ENCODE measurements at regions not wholly inside any gene's neighbourhood (a gene's known extent, or its start where the extent isn't known, plus 50 kb on each side); places are given as distances from the start of the nearest gene placed in this dataset.

GRCh38 chr1:38744452-38745350 is 114.9 kb downstream of the RRAGC start (continued):
- TF ChIP-seq ATF2 (CRISPR knock-in tag; IDR thresholded peaks at IDR 0.05) = no peak
- no peak for TF ChIP-seq ZNF707 (CRISPR knock-in tag; conservative IDR thresholded peaks at IDR 0.05)
- no peak for TF ChIP-seq NFE2 (IDR thresholded peaks at IDR 0.05; ENCODE audit: low read depth)
- no peak for TF ChIP-seq MIER1 (IDR thresholded peaks at IDR 0.05; ENCODE audit: low read depth)
- TF ChIP-seq DNMT1 (IDR thresholded peaks at IDR 0.05) = no peak
- TF ChIP-seq POLR3A (IDR thresholded peaks at IDR 0.05; ENCODE audit: borderline replicate concordance, extremely low read depth, insufficient read depth, insufficient read length) = no peak
- no peak for TF ChIP-seq GATAD2A (IDR thresholded peaks at IDR 0.05)
- TF ChIP-seq VEZF1 (CRISPR knock-in tag; IDR thresholded peaks at IDR 0.05) = peak; percentile 68
- TF ChIP-seq, protein P1, sequence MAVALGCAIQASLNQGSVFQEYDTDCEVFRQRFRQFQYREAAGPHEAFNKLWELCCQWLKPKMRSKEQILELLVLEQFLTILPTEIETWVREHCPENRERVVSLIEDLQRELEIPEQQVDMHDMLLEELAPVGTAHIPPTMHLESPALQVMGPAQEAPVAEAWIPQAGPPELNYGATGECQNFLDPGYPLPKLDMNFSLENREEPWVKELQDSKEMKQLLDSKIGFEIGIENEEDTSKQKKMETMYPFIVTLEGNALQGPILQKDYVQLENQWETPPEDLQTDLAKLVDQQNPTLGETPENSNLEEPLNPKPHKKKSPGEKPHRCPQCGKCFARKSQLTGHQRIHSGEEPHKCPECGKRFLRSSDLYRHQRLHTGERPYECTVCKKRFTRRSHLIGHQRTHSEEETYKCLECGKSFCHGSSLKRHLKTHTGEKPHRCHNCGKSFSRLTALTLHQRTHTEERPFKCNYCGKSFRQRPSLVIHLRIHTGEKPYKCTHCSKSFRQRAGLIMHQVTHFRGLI (CRISPR knock-in tag; IDR thresholded peaks at IDR 0.05) = no peak
- TF ChIP-seq EP400 (IDR thresholded peaks at IDR 0.05) = peak; percentile 27; the same call in 1 of the 2 replicates
- no peak for TF ChIP-seq TAF7 (tag; IDR thresholded peaks at IDR 0.05)
- TF ChIP-seq MAFF (IDR thresholded peaks at IDR 0.05; ENCODE audit: low read length) = no peak
- TF ChIP-seq GTF3C2 (IDR thresholded peaks at IDR 0.05; ENCODE audit: borderline replicate concordance, extremely low read depth, insufficient read length) = no peak
- no peak for TF ChIP-seq MYBL2 (IDR thresholded peaks at IDR 0.05; ENCODE audit: low read depth)
- TF ChIP-seq MYBL2 (CRISPR knock-in tag; IDR thresholded peaks at IDR 0.05; ENCODE audit: borderline replicate concordance) = no peak
- peak; percentile 84 for TF ChIP-seq EP300 (IDR thresholded peaks at IDR 0.05; ENCODE audit: low read length)
- no peak for TF ChIP-seq SETDB1 (IDR thresholded peaks at IDR 0.05; ENCODE audit: low read length)
- no peak for TF ChIP-seq CHCHD3 (CRISPR knock-in tag; IDR thresholded peaks at IDR 0.05)
- TF ChIP-seq TBL1XR1 (IDR thresholded peaks at IDR 0.05; ENCODE audit: low read length in 2 of 2) = peak in 1 of 2 experiments; percentile 93; a peak in 2 of 4 replicates
- peak; percentile 94; the same call in 1 of the 2 replicates for TF ChIP-seq ESRRA (IDR thresholded peaks at IDR 0.05; ENCODE audit: borderline replicate concordance, low read depth)

Data from K562 (cell line).